Right atrium auricular region (tissue), 2 donors: ENCODE measurements at regions not wholly inside any gene's neighbourhood (a gene's known extent, or its start where the extent isn't known, plus 50 kb on each side); places are given as distances from the start of the nearest gene placed in this dataset.

Source experiments
- DNase-seq: peaks from one replicate; pipeline ENCODE4 v3.0.0-alpha.2; 2019; ENCODE audit warnings: low spot score
- H3K27ac ChIP-seq, 2 donors: fragments of 200-600 bp; sonication (generic); 1 replicate in 1 of 2; 2 replicates in 1 of 2; pipeline ENCODE4 v1.5.1; 2016 to 2019
- H3K27me3 ChIP-seq, 2 donors: fragments of 200-600 bp; sonication (generic); one replicate each; pipeline versions ENCODE4 v1.5.1 to v1.6.0; 2017 to 2019
- H3K36me3 ChIP-seq: fragments of 200-600 bp; sonication (generic); one replicate; pipeline ENCODE4 v1.5.1; 2016
- H3K4me1 ChIP-seq, 2 donors: fragments of 200-600 bp; sonication (generic); one replicate each; pipeline versions ENCODE4 v1.5.1 to v1.6.0; 2017 to 2019
- H3K4me3 ChIP-seq, 2 donors: fragments of 200-600 bp; sonication (generic); 1 replicate in 1 of 2; 2 replicates in 1 of 2; pipeline ENCODE4 v1.5.1; 2017 to 2019; ENCODE audit warnings: mild to moderate bottlenecking in 1 of 2, moderate library complexity in 1 of 2
- H3K9me3 ChIP-seq, 2 donors: fragments of 200-600 bp; sonication (generic); one replicate each; pipeline ENCODE4 v1.5.1; 2019
- TF ChIP-seq, protein P1 (sequence below), 2 donors: fragments of 200-600 bp; sonication (generic); IDR thresholded peaks; one replicate each; pipeline ENCODE4 v1.5.1; 2019; ENCODE audit warnings: antibody characterized with exemption in 2 of 2

DNA sequence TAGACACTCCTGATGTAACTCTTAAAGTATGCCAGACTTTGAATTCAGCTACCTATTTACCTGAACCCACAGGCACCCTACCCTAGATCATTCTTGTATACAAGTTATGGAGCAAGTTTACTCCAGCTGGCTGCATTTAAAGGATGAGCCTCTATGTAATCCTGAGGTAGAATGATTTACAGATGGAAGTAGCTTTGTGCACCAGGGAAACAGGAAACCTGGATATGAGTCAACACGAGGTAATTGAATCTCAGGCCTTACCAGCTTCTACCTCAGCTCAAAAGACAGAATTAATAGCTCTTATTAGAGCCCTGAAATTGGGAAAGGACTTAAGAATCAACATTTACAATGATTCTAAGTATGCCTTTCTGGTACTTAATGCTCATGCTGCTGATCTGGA, 119.8 kb downstream of the AGTR2 start:
- TF ChIP-seq, protein P1, sequence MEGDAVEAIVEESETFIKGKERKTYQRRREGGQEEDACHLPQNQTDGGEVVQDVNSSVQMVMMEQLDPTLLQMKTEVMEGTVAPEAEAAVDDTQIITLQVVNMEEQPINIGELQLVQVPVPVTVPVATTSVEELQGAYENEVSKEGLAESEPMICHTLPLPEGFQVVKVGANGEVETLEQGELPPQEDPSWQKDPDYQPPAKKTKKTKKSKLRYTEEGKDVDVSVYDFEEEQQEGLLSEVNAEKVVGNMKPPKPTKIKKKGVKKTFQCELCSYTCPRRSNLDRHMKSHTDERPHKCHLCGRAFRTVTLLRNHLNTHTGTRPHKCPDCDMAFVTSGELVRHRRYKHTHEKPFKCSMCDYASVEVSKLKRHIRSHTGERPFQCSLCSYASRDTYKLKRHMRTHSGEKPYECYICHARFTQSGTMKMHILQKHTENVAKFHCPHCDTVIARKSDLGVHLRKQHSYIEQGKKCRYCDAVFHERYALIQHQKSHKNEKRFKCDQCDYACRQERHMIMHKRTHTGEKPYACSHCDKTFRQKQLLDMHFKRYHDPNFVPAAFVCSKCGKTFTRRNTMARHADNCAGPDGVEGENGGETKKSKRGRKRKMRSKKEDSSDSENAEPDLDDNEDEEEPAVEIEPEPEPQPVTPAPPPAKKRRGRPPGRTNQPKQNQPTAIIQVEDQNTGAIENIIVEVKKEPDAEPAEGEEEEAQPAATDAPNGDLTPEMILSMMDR (IDR thresholded peaks at IDR 0.05): no peak
- no peaks in the 10 kb centered on the region for H3K27me3 ChIP-seq
- no peak for DNase-seq
- no peaks in the 10 kb centered on the region for H3K9me3 ChIP-seq
- no peak overlapping the region for H3K4me3 ChIP-seq
- H3K4me1 ChIP-seq: no peaks in the 10 kb centered on the region
- no peaks in the 10 kb centered on the region for H3K36me3 ChIP-seq
- no peak overlapping the region for H3K27ac ChIP-seq

DNA sequence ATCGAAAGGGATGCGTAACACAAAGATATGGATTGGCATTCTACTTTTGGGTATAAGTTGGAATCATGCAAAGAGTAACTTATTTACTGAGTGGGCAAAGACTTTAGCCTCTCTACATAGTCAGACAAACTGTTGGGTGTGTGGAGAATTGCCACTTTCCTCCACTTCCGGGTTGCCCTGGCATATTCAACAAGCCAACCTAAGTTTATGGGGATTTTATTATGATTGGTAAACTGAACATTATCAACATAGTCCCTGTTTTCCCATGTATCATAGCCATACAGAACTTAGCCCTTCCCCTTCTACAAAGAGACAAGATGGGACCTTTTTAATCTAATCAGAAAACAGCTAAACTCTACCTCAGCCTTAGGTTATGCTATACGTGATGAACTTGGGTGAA, 121.6 kb downstream of the AGTR2 start:
- Histone ChIP-seq H3K4me3 (no peak overlapping the region), H3K27me3 (no peaks in the 10 kb centered on the region), H3K27ac (no peak overlapping the region), H3K9me3 (no peaks in the 10 kb centered on the region), H3K36me3 (no peaks in the 10 kb centered on the region), H3K4me1 (no peaks in the 10 kb centered on the region)
- no peak for DNase-seq
- TF ChIP-seq, protein P1 (IDR thresholded peaks at IDR 0.05): no peak

DNA sequence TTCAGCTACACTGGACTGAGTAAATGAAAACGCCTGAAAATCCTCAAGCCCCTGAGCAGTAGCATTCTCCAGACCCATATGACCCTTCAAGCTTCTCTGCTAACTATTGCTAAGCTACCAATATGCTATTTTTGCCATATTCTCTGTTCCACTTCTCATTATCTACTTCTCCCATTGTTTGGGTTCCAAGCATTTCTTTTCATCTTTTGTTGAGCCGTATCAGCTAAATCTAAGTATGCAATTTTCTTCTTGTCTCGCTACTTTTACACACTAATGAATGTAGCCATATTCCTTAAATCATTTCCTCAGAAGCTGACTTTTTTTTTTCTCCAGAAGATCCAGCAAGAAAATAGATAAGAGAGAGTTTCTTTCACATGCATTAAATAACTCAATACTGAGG, 128.4 kb downstream of the AGTR2 start:
- Histone ChIP-seq H3K27ac (no peak overlapping the region), H3K27me3 (no peaks in the 10 kb centered on the region), H3K4me1 (no peaks in the 10 kb centered on the region), H3K9me3 (no peaks in the 10 kb centered on the region), H3K4me3 (no peak overlapping the region), H3K36me3 (no peaks in the 10 kb centered on the region)
- TF ChIP-seq, protein P1 (IDR thresholded peaks at IDR 0.05): no peak
- no peak for DNase-seq

DNA sequence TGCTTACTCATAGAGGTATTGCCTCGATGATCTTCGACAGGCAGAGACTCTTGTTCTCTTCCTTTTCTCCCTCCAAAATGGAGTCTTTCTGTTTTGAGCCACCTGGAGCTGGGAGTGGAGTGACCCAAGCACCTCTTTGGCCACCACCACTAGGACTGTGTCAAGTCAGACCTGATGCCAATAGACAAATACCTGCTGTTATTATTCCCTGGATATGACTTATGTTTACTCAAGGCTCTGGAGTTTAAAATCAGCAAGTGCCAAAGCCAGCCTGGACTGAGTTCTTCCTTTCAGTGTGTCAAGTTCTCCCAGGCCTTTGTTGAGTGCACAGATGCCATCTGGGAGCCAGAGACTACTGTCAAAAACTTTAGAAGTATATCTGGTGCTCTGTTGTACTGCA, 130.2 kb upstream of the SLC6A14 start:
- Histone ChIP-seq H3K4me3 (no peak overlapping the region), H3K4me1 (no peaks in the 10 kb centered on the region), H3K9me3 (peaks cover 0 to 10% of the 10 kb centered on the region in 2 donors), H3K27me3 (no peaks in the 10 kb centered on the region), H3K27ac (no peak overlapping the region), H3K36me3 (no peaks in the 10 kb centered on the region)
- no peak for DNase-seq
- TF ChIP-seq, protein P1 (IDR thresholded peaks at IDR 0.05): no peak

DNA sequence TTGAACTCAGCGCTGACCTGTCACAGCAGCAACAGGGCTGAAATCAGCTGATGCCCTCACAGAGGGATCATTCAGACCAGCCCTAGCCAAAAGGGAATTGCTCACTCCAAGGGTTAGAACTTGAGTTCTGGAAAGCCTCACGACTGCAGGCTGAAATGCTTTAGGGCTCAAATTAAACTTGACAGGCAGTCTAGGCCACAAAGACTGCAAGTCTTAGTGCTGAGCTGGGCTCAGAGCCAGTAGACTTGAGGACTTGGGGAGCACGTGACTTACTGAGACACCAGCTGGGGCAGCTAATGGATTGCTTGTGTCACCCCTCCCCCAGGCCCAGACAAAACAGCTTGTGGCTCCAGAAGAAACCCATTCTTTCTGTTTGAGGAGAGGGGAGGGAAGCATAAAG, 119.0 kb upstream of the SLC6A14 start:
- H3K36me3 ChIP-seq: no peaks in the 10 kb centered on the region
- H3K27me3 ChIP-seq: no peaks in the 10 kb centered on the region
- no peak overlapping the region for H3K27ac ChIP-seq
- H3K4me3 ChIP-seq: no peak overlapping the region
- no peaks in the 10 kb centered on the region for H3K9me3 ChIP-seq
- no peaks in the 10 kb centered on the region for H3K4me1 ChIP-seq
- no peak for DNase-seq
- TF ChIP-seq, protein P1 (IDR thresholded peaks at IDR 0.05): no peak

DNA sequence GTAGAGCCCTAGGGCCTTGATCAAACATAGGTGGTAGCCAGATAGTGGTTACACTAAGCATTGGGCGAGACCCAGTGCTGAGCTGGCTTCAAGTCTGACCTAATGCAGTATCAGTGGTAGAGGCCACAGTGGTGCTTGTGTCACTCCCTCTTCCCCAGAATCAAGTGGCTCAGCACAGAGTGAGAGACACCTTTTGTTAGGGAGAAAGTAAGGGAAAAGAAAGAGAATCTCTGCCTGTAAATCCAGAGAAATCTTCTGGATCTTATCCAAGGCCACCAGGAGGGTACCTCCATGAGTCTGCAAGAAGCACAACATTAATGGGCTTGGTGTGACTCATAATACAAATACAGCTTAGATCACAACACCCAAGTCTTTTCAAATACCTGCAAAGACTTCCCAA, 117.7 kb upstream of the SLC6A14 start:
- H3K4me3 ChIP-seq: no peak overlapping the region
- no peaks in the 10 kb centered on the region for H3K27me3 ChIP-seq
- DNase-seq: no peak
- H3K9me3 ChIP-seq: no peaks in the 10 kb centered on the region
- no peak overlapping the region for H3K27ac ChIP-seq
- no peaks in the 10 kb centered on the region for H3K4me1 ChIP-seq
- TF ChIP-seq, protein P1 (IDR thresholded peaks at IDR 0.05): no peak
- H3K36me3 ChIP-seq: no peaks in the 10 kb centered on the region
